Astrocyte (in vitro differentiated cells and primary cell): ENCODE measurements at regions not wholly inside any gene's neighbourhood (a gene's known extent, or its start where the extent isn't known, plus 50 kb on each side); places are given as distances from the start of the nearest gene placed in this dataset.

Experiments used
- EZH2 ChIP-seq: IDR thresholded peaks from 2 replicates; pipeline ENCODE4 v1.6.1; 2012; ENCODE audit warnings: mild to moderate bottlenecking, low read length, inconsistent platforms; ENCODE audit not compliant: insufficient read depth
- TF ChIP-seq, protein P1 (sequence below): IDR thresholded peaks from 2 replicates; pipeline ENCODE4 v1.5.1; 2011; ENCODE audit warnings: low read depth, mild to moderate bottlenecking, inconsistent platforms, low read length, moderate library complexity; ENCODE audit not compliant: insufficient read depth

DNA sequence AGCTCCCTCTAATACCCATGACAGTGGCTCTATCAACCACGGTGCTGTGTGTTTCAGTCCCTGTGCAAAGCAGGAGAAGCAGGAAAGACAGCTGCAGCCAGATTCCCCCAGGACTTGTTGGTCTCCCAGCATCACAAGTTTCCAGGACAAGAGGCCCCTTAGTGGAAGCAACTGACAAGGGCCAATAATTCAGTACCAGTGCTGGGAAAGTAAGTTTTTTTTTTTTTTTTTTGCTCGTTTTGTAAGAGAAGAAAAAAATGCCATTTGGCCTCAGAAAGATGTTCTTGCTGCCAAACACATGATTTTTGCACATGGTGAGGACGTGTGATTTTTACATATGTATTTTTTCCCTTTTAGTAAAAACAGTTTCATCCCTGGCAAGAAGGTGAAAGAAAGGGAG is 284.2 kb upstream of the ZMIZ1 start:
- TF ChIP-seq, protein P1, sequence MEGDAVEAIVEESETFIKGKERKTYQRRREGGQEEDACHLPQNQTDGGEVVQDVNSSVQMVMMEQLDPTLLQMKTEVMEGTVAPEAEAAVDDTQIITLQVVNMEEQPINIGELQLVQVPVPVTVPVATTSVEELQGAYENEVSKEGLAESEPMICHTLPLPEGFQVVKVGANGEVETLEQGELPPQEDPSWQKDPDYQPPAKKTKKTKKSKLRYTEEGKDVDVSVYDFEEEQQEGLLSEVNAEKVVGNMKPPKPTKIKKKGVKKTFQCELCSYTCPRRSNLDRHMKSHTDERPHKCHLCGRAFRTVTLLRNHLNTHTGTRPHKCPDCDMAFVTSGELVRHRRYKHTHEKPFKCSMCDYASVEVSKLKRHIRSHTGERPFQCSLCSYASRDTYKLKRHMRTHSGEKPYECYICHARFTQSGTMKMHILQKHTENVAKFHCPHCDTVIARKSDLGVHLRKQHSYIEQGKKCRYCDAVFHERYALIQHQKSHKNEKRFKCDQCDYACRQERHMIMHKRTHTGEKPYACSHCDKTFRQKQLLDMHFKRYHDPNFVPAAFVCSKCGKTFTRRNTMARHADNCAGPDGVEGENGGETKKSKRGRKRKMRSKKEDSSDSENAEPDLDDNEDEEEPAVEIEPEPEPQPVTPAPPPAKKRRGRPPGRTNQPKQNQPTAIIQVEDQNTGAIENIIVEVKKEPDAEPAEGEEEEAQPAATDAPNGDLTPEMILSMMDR: no peak
- no peak for TF ChIP-seq EZH2
